Neural cell (in vitro differentiated cells): ENCODE measurements at regions not wholly inside any gene's neighbourhood (a gene's known extent, or its start where the extent isn't known, plus 50 kb on each side); places are given as distances from the start of the nearest gene placed in this dataset.

ENCODE experiments used
- H2AFZ ChIP-seq: fragments of 200-600, 300-800 bp; sonication (generic), shearing (Covaris generic); 2 replicates; pipeline ENCODE4 v1.6.0; 2014; ENCODE audit warnings: low read depth, mild to moderate bottlenecking, antibody characterized with exemption, low read length, moderate library complexity
- H3F3A ChIP-seq: fragments of 200-600 bp; shearing (Covaris generic); 2 replicates; pipeline ENCODE4 v1.6.1; 2016; ENCODE audit warnings: mild to moderate bottlenecking, moderate library complexity, mixed read lengths, antibody characterized with exemption, low read length; ENCODE audit not compliant: insufficient read depth, poor library complexity, severe bottlenecking
- H3K27ac ChIP-seq: fragments of 200-600, 300-800 bp; sonication (generic), shearing (Covaris generic); 2 replicates; pipeline ENCODE4 v1.5.1; 2014; ENCODE audit warnings: mild to moderate bottlenecking, low read length, moderate library complexity
- H3K27me3 ChIP-seq: fragments of 300-800, 200-600 bp; sonication (generic), shearing (Covaris generic); 2 replicates; pipeline ENCODE4 v1.6.0; 2014; ENCODE audit warnings: mild to moderate bottlenecking, low read depth, low read length, moderate library complexity; ENCODE audit not compliant: insufficient read depth
- H3K36me3 ChIP-seq: fragments of 300-800, 200-600 bp; sonication (generic), shearing (Covaris generic); 2 replicates; pipeline ENCODE4 v1.5.1; 2014; ENCODE audit warnings: mild to moderate bottlenecking, antibody characterized with exemption, low read length, moderate library complexity; ENCODE audit not compliant: insufficient read depth
- H3K4me2 ChIP-seq: fragments of 300-800, 200-600 bp; sonication (generic), shearing (Covaris generic); 2 replicates; pipeline ENCODE4 v1.6.0; 2014; ENCODE audit warnings: mild to moderate bottlenecking, low read length
- H3K4me3 ChIP-seq: fragments of 300-800, 200-600 bp; sonication (generic), shearing (Covaris generic); 2 replicates; pipeline ENCODE4 v1.5.1; 2014; ENCODE audit warnings: mild to moderate bottlenecking, low read length, moderate library complexity
- H3K79me2 ChIP-seq: fragments of 200-600 bp; shearing (Covaris generic); replicated peaks from 2 replicates; pipeline ENCODE4 v1.6.0; 2014; ENCODE audit warnings: mild to moderate bottlenecking, low read length, moderate library complexity; ENCODE audit not compliant: insufficient read depth
- H3K9ac ChIP-seq: fragments of 300-800, 200-600 bp; sonication (generic), shearing (Covaris generic); 2 replicates; pipeline ENCODE4 v1.6.1; 2016; ENCODE audit warnings: mild to moderate bottlenecking, low read length, mixed read lengths
- H3K9me2 ChIP-seq: fragments of 200-600 bp; shearing (Covaris generic); 2 replicates; pipeline ENCODE4 v1.6.1; 2016; ENCODE audit warnings: mild to moderate bottlenecking, low read length, mixed read lengths; ENCODE audit not compliant: insufficient read depth
- H3K9me3 ChIP-seq: fragments of 200-600, 300-800 bp; sonication (generic), shearing (Covaris generic); 2 replicates; pipeline ENCODE4 v1.6.1; 2016; ENCODE audit warnings: mild to moderate bottlenecking, mixed run types, low read length, moderate library complexity, mixed read lengths
- H4K20me1 ChIP-seq: fragments of 200-600 bp; shearing (Covaris generic); 2 replicates; pipeline ENCODE4 v1.6.1; 2016; ENCODE audit warnings: mild to moderate bottlenecking, mixed run types; ENCODE audit not compliant: insufficient read depth
- CTCF ChIP-seq: fragments of 450-650 bp; IDR thresholded peaks from 2 replicates; pipeline ENCODE4 v1.5.1; 2014; ENCODE audit warnings: antibody characterized with exemption, mild to moderate bottlenecking, moderate library complexity; ENCODE audit not compliant: poor library complexity, severe bottlenecking
- EP300 ChIP-seq: fragments of 450-650 bp; conservative IDR thresholded peaks from 2 replicates; pipeline ENCODE4 v1.6.1; 2014; ENCODE audit warnings: antibody characterized with exemption, mild to moderate bottlenecking, moderate library complexity; ENCODE audit not compliant: poor library complexity, severe bottlenecking
- EZH2 ChIP-seq: fragments of 200-600, 300-800 bp; shearing (Covaris generic), sonication (generic); IDR thresholded peaks from 2 replicates; pipeline ENCODE4 v1.6.1; 2014; ENCODE audit warnings: antibody characterized with exemption, low read length, borderline replicate concordance, mild to moderate bottlenecking; ENCODE audit not compliant: insufficient read depth, poor library complexity, severe bottlenecking
- MXI1 ChIP-seq: fragments of 450-650 bp; conservative IDR thresholded peaks from 2 replicates; pipeline ENCODE4 v1.6.1; 2014; ENCODE audit warnings: antibody characterized with exemption, mild to moderate bottlenecking; ENCODE audit not compliant: poor library complexity, severe bottlenecking
- POLR2AphosphoS5 ChIP-seq: IDR thresholded peaks from 2 replicates; pipeline ENCODE4 v1.6.1; 2012
- RAD21 ChIP-seq: fragments of 450-650 bp; conservative IDR thresholded peaks from 2 replicates; pipeline ENCODE4 v1.6.1; 2014; ENCODE audit warnings: antibody characterized with exemption, mild to moderate bottlenecking, moderate library complexity
- REST ChIP-seq: IDR thresholded peaks from 2 replicates; pipeline ENCODE4 v1.6.1; 2012; ENCODE audit warnings: borderline replicate concordance
- SMC3 ChIP-seq: fragments of 450-650 bp; conservative IDR thresholded peaks from 2 replicates; pipeline ENCODE4 v1.6.1; 2014; ENCODE audit warnings: antibody characterized with exemption, mild to moderate bottlenecking, moderate library complexity; ENCODE audit not compliant: poor library complexity
- TAF1 ChIP-seq: IDR thresholded peaks from 2 replicates; pipeline ENCODE4 v1.6.1; 2012; ENCODE audit warnings: low read depth

- TF ChIP-seq TAF1, result no peak
- no peak for TF ChIP-seq SMC3
- TF ChIP-seq EP300, result no peak
- no peak for TF ChIP-seq POLR2AphosphoS5
- TF ChIP-seq EZH2, result no peak
- TF ChIP-seq MXI1, result no peak
- TF ChIP-seq REST, result no peak
- no peak overlapping the region for H3K4me3 ChIP-seq
- H3K27me3 ChIP-seq, result no peaks in the 10 kb centered on the region
- H3K9me3 ChIP-seq, result no peaks in the 10 kb centered on the region
- H3K79me2 ChIP-seq, result no peaks in the 10 kb centered on the region
- H3K4me2 ChIP-seq, result no peak overlapping the region
- H3K9ac ChIP-seq, result no peak overlapping the region
- no peaks in the 10 kb centered on the region for H3K9me2 ChIP-seq
- no peak overlapping the region for H3K27ac ChIP-seq
- H2AFZ ChIP-seq, result no peak overlapping the region
- no peaks in the 10 kb centered on the region for H4K20me1 ChIP-seq
- no peaks in the 10 kb centered on the region for H3F3A ChIP-seq
- H3K36me3 ChIP-seq, result no peaks in the 10 kb centered on the region
Observed at GRCh38 chr6:2433711-2434110, 188.3 kb upstream of the GMDS start.

GRCh38 chr6:2433266-2433665 lies 187.9 kb upstream of the GMDS start:
- Histone ChIP-seq H3K9me3 (no peaks in the 10 kb centered on the region), H2AFZ (no peak overlapping the region), H3F3A (no peaks in the 10 kb centered on the region), H4K20me1 (no peaks in the 10 kb centered on the region), H3K9me2 (no peaks in the 10 kb centered on the region), H3K79me2 (no peaks in the 10 kb centered on the region), H3K36me3 (no peaks in the 10 kb centered on the region), H3K9ac (no peak overlapping the region), H3K4me3 (no peak overlapping the region), H3K27me3 (no peaks in the 10 kb centered on the region), H3K4me2 (no peak overlapping the region), H3K27ac (no peak overlapping the region)
- TF ChIP-seq RAD21, result no peak
- no peak for TF ChIP-seq POLR2AphosphoS5
- TF ChIP-seq EP300, result no peak
- no peak for TF ChIP-seq REST
- no peak for TF ChIP-seq MXI1
- TF ChIP-seq CTCF, result no peak
- TF ChIP-seq TAF1, result no peak
- no peak for TF ChIP-seq EZH2
- TF ChIP-seq SMC3, result no peak
